ENCODE measurements at regions not wholly inside any gene's neighbourhood (a gene's known extent, or its start where the extent isn't known, plus 50 kb on each side); places are given as distances from the start of the nearest gene placed in this dataset.

DNA sequence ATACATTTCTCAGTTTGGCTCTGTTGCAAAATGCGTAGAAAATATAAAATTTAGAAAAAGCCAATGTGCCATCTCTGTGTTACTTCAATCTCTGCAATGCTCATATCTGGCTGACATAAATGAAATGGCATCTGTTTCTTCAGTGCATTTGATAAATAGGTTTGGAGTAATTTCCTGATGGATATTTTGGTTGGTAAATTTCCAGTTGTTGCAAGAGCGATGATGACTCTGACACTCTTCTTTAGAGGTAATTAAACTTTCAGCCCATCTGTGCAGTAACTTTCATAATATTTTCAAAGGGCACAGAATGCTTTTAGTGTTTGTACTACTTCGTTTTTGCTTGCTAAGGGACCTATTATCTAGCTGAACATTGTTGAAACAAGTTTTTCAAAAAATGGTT lies 1286.4 kb downstream of the PCDH9 start:
- H3K9me3 ChIP-seq (ENCODE audit: control insufficient read depth, insufficient read depth, low read length), result no peaks in the 10 kb centered on the region
- H3K27ac ChIP-seq (ENCODE audit: low read depth, low read length), result no peak overlapping the region
- POLR2A ChIA-PET, result no interaction called here
- H3K4me3 ChIP-seq (ENCODE audit: low read depth, low read length), result no peak overlapping the region
- TF ChIP-seq, protein P1, sequence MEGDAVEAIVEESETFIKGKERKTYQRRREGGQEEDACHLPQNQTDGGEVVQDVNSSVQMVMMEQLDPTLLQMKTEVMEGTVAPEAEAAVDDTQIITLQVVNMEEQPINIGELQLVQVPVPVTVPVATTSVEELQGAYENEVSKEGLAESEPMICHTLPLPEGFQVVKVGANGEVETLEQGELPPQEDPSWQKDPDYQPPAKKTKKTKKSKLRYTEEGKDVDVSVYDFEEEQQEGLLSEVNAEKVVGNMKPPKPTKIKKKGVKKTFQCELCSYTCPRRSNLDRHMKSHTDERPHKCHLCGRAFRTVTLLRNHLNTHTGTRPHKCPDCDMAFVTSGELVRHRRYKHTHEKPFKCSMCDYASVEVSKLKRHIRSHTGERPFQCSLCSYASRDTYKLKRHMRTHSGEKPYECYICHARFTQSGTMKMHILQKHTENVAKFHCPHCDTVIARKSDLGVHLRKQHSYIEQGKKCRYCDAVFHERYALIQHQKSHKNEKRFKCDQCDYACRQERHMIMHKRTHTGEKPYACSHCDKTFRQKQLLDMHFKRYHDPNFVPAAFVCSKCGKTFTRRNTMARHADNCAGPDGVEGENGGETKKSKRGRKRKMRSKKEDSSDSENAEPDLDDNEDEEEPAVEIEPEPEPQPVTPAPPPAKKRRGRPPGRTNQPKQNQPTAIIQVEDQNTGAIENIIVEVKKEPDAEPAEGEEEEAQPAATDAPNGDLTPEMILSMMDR (IDR thresholded peaks at IDR 0.05; ENCODE audit: low read depth, low read length), result no peak
- H3K27me3 ChIP-seq (ENCODE audit: control insufficient read depth, insufficient read depth, low read length), result no peaks in the 10 kb centered on the region
- CTCF ChIA-PET, result no interaction called here
- no peak for DNase-seq (ENCODE audit: low read depth, low spot score)

DNA sequence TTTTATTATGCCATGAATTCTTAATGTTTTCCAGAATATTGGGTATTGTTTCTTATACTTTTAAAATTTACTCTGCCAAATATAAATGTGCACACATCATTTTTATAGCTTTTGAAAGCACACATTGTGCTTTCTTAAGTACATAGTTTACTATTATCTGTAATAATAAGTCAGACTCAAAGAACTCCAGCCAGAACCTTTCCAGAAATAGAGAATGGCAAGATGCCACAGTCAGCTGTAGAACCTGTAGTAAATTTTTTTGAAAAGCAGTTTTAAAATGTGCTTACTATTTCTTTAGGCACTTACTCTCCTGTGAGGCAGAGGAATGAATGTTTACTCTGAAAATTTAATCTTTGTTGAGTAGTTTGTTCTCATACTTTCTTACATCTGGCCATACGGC lies 1287.1 kb downstream of the PCDH9 start:
- Histone ChIP-seq H3K27ac (ENCODE audit: low read depth, low read length) (no peak overlapping the region), H3K4me3 (ENCODE audit: low read depth, low read length) (no peak overlapping the region), H3K9me3 (ENCODE audit: control insufficient read depth, insufficient read depth, low read length) (no peaks in the 10 kb centered on the region), H3K27me3 (ENCODE audit: control insufficient read depth, insufficient read depth, low read length) (no peaks in the 10 kb centered on the region)
- POLR2A ChIA-PET, result no interaction called here
- TF ChIP-seq, protein P1 (IDR thresholded peaks at IDR 0.05; ENCODE audit: low read depth, low read length), result no peak
- CTCF ChIA-PET, result no interaction called here
- no peak for DNase-seq (ENCODE audit: low read depth, low spot score)

DNA sequence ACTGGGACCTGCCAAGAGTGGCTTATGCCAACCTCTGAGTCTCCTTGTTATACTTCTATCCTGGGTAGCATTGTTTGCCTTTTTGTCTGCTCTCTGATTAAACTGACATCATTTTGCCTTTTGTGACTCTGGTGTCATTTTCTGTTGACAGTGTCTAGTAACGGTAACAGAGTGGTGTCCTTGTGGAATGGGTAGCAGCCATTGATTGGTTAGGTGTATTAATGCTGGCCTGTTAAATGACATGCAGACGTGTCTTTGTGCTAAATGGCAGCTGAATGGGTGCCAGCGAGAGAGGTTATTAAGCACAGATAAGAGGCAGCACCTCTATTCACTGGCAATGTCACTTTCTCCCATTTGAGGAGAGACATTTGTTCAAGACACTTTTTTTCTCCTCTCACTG lies 1289.4 kb downstream of the PCDH9 start:
- Histone ChIP-seq H3K27me3 (ENCODE audit: control insufficient read depth, insufficient read depth, low read length) (no peaks in the 10 kb centered on the region), H3K27ac (ENCODE audit: low read depth, low read length) (no peak overlapping the region), H3K4me3 (ENCODE audit: low read depth, low read length) (no peak overlapping the region), H3K9me3 (ENCODE audit: control insufficient read depth, insufficient read depth, low read length) (no peaks in the 10 kb centered on the region)
- DNase-seq (ENCODE audit: low read depth, low spot score), result no peak
- ChIA-PET POLR2A (no interaction called here), CTCF (no interaction called here)
- TF ChIP-seq, protein P1 (IDR thresholded peaks at IDR 0.05; ENCODE audit: low read depth, low read length), result no peak

DNA sequence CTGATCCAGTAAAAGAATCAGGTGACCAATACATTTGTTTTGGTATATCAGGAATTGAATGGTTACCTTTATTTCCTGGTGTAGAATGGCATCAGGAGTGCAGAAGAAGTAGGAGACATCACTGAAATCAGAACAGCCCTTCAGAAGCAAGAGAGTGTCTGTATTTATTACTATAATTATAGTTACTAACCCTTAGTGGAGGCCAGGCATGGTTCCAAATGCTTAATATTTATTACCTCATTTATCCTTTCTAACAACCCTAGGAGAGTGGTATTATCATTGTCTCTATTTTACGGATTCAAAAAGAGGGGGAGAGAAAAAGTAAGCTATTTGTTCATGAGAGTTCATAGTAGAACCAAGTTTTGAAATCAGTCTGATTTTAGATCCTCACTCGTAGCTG lies 1292.9 kb downstream of the PCDH9 start:
- no peak overlapping the region for H3K4me3 ChIP-seq (ENCODE audit: low read depth, low read length)
- ChIA-PET POLR2A (no interaction called here), CTCF (no interaction called here)
- H3K9me3 ChIP-seq (ENCODE audit: control insufficient read depth, insufficient read depth, low read length), result no peaks in the 10 kb centered on the region
- no peaks in the 10 kb centered on the region for H3K27me3 ChIP-seq (ENCODE audit: control insufficient read depth, insufficient read depth, low read length)
- DNase-seq (ENCODE audit: low read depth, low spot score), result no peak
- TF ChIP-seq, protein P1 (IDR thresholded peaks at IDR 0.05; ENCODE audit: low read depth, low read length), result no peak
- no peak overlapping the region for H3K27ac ChIP-seq (ENCODE audit: low read depth, low read length)

DNA sequence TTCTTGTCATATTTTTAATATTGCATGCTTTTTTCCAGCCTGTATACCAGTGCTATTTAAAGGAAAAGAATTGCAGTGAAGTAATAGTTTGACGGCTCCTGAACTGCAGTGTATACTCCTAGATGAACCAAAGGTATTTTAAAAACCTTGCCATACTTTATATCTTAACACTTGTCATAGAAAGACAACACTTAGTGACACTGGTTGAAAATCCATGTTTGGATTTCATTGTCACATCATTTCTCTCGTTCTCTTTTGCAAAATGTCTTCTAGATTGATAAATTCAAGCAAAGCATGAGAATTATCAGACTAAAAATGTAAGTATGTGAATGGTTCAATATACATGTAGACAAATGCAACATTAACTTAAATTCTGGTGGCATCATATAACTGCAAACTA lies 1293.9 kb downstream of the PCDH9 start:
- no peak for DNase-seq (ENCODE audit: low read depth, low spot score)
- CTCF ChIA-PET, result no interaction called here
- no peaks in the 10 kb centered on the region for H3K9me3 ChIP-seq (ENCODE audit: control insufficient read depth, insufficient read depth, low read length)

More for the DNA sequence above, 1293.9 kb downstream of the PCDH9 start:
- Histone ChIP-seq H3K27ac (ENCODE audit: low read depth, low read length) (no peak overlapping the region), H3K27me3 (ENCODE audit: control insufficient read depth, insufficient read depth, low read length) (no peaks in the 10 kb centered on the region), H3K4me3 (ENCODE audit: low read depth, low read length) (no peak overlapping the region)
- POLR2A ChIA-PET, result no interaction called here
- TF ChIP-seq, protein P1 (IDR thresholded peaks at IDR 0.05; ENCODE audit: low read depth, low read length), result no peak

Data from AG04450 (cell line).